Neural cell (in vitro differentiated cells): ENCODE measurements at regions not wholly inside any gene's neighbourhood (a gene's known extent, or its start where the extent isn't known, plus 50 kb on each side); places are given as distances from the start of the nearest gene placed in this dataset.

ENCODE experiments used
- CTCF ChIP-seq: fragments of 450-650 bp; IDR thresholded peaks from 2 replicates; pipeline ENCODE4 v1.5.1; 2014; ENCODE audit warnings: antibody characterized with exemption, mild to moderate bottlenecking, moderate library complexity; ENCODE audit not compliant: poor library complexity, severe bottlenecking
- EP300 ChIP-seq: fragments of 450-650 bp; conservative IDR thresholded peaks from 2 replicates; pipeline ENCODE4 v1.6.1; 2014; ENCODE audit warnings: antibody characterized with exemption, mild to moderate bottlenecking, moderate library complexity; ENCODE audit not compliant: poor library complexity, severe bottlenecking
- EZH2 ChIP-seq: fragments of 200-600, 300-800 bp; shearing (Covaris generic), sonication (generic); IDR thresholded peaks from 2 replicates; pipeline ENCODE4 v1.6.1; 2014; ENCODE audit warnings: antibody characterized with exemption, low read length, borderline replicate concordance, mild to moderate bottlenecking; ENCODE audit not compliant: insufficient read depth, poor library complexity, severe bottlenecking
- RAD21 ChIP-seq: fragments of 450-650 bp; conservative IDR thresholded peaks from 2 replicates; pipeline ENCODE4 v1.6.1; 2014; ENCODE audit warnings: antibody characterized with exemption, mild to moderate bottlenecking, moderate library complexity

GRCh38 chr2:510839-511238 lies 166.4 kb downstream of the TMEM18 start:
- TF ChIP-seq CTCF (no peak), RAD21 (no peak), EP300 (no peak), EZH2 (no peak)
